Neural progenitor cell (in vitro differentiated cells): ENCODE measurements at regions not wholly inside any gene's neighbourhood (a gene's known extent, or its start where the extent isn't known, plus 50 kb on each side); places are given as distances from the start of the nearest gene placed in this dataset.
"Not testable (repeated sequence)": the region's sequence is repeated elsewhere in the genome, so short reads cannot be mapped to it uniquely, and the experiment has no call there.

ENCODE experiments used
- DNase-seq: peaks from one replicate; pipeline ENCODE4 v3.0.0-alpha.2; 2016; ENCODE audit warnings: low spot score
- H2AFZ ChIP-seq: fragments of 200-600 bp; sonication (generic); replicated peaks from 2 replicates; pipeline ENCODE4 v1.6.1; 2016; ENCODE audit warnings: antibody characterized with exemption
- H3F3A ChIP-seq: fragments of 200-600 bp; sonication (generic); 2 replicates; pipeline ENCODE4 v1.6.1; 2016; ENCODE audit warnings: antibody characterized with exemption, low read depth
- H3K27ac ChIP-seq: fragments of 200-600 bp; sonication (generic); 2 replicates; pipeline ENCODE4 v1.5.1; 2016; ENCODE audit warnings: mild to moderate bottlenecking
- H3K27me3 ChIP-seq: fragments of 200-600 bp; sonication (generic); 2 replicates; pipeline ENCODE4 v1.6.1; 2016; ENCODE audit warnings: mild to moderate bottlenecking, moderate library complexity
- H3K36me3 ChIP-seq: fragments of 200-600 bp; sonication (generic); 2 replicates; pipeline ENCODE4 v1.5.1; 2016
- H3K4me1 ChIP-seq: fragments of 200-600 bp; sonication (generic); 2 replicates; pipeline ENCODE4 v1.6.1; 2016; ENCODE audit warnings: mixed run types
- H3K4me2 ChIP-seq: fragments of 200-600 bp; sonication (generic); 2 replicates; pipeline ENCODE4 v1.6.1; 2016
- H3K4me3 ChIP-seq: fragments of 200-600 bp; sonication (generic); 2 replicates; pipeline ENCODE4 v1.5.1; 2016
- H3K79me2 ChIP-seq: fragments of 200-600 bp; sonication (generic); 2 replicates; pipeline ENCODE4 v1.6.1; 2016; ENCODE audit warnings: low read depth
- H3K9ac ChIP-seq: fragments of 200-600 bp; sonication (generic); 2 replicates; pipeline ENCODE4 v1.6.1; 2016
- H3K9me3 ChIP-seq: fragments of 200-600 bp; sonication (generic); 2 replicates; pipeline ENCODE4 v1.5.1; 2016; ENCODE audit warnings: low read depth
- H4K20me1 ChIP-seq: fragments of 200-600 bp; sonication (generic); 2 replicates; pipeline ENCODE4 v1.6.1; 2016; ENCODE audit warnings: low read depth
- H3K27ac Mint-ChIP-seq: 3 replicates; pipeline ENCODE4 v1.8.0; 2021; ENCODE audit warnings: mixed read lengths
- H3K27me3 Mint-ChIP-seq: 2 replicates; pipeline ENCODE4 v1.8.0; 2022; ENCODE audit warnings: low read depth, mild to moderate bottlenecking, inconsistent platforms, moderate library complexity, mixed read lengths; ENCODE audit not compliant: insufficient read depth
- H3K36me3 Mint-ChIP-seq: 3 replicates; pipeline ENCODE4 v1.8.0; 2021; ENCODE audit warnings: mixed read lengths
- H3K4me1 Mint-ChIP-seq: 3 replicates; pipeline ENCODE4 v1.8.0; 2021; ENCODE audit warnings: mixed read lengths
- H3K4me3 Mint-ChIP-seq: 3 replicates; pipeline ENCODE4 v1.8.0; 2021; ENCODE audit warnings: mild to moderate bottlenecking, moderate library complexity, mixed read lengths
- H3K9me3 Mint-ChIP-seq: 3 replicates; pipeline ENCODE4 v1.8.0; 2020; ENCODE audit warnings: mixed read lengths
- EZH2 ChIP-seq: fragments of 200-600 bp; sonication (generic); IDR thresholded peaks from 2 replicates; pipeline ENCODE4 v1.6.1; 2017; ENCODE audit warnings: antibody characterized with exemption, mild to moderate bottlenecking, moderate library complexity
- EZH2phosphoT487 ChIP-seq: fragments of 200-600 bp; sonication (generic); IDR thresholded peaks from 2 replicates; pipeline ENCODE4 v1.6.1; 2017; ENCODE audit warnings: antibody characterized with exemption
- TF ChIP-seq, protein P1 (sequence below): fragments of 200-600 bp; sonication (generic); IDR thresholded peaks from 2 replicates; pipeline ENCODE4 v1.5.1; 2017; ENCODE audit warnings: antibody characterized with exemption, mild to moderate bottlenecking

- Histone ChIP-seq H3K4me2 (no peak overlapping the region), H3K27ac (no peak overlapping the region), H3K4me1 (no peaks in the 10 kb centered on the region), H3K9ac (no peak overlapping the region), H3K27me3 (no peaks in the 10 kb centered on the region), H2AFZ (no peak overlapping the region), H3K9me3 (no peaks in the 10 kb centered on the region), H4K20me1 (no peaks in the 10 kb centered on the region), H3K4me3 (no peak overlapping the region), H3F3A (no peaks in the 10 kb centered on the region), H3K79me2 (no peaks in the 10 kb centered on the region), H3K36me3 (no peaks in the 10 kb centered on the region)
- no peak for DNase-seq
- H3K4me1 Mint-ChIP-seq: peaks cover 7% of the 10 kb centered on the region
- H3K4me3 Mint-ChIP-seq: no peak overlapping the region
- H3K36me3 Mint-ChIP-seq: no peaks in the 10 kb centered on the region
- TF ChIP-seq EZH2 (no peak), EZH2phosphoT487 (no peak)
- TF ChIP-seq, protein P1, sequence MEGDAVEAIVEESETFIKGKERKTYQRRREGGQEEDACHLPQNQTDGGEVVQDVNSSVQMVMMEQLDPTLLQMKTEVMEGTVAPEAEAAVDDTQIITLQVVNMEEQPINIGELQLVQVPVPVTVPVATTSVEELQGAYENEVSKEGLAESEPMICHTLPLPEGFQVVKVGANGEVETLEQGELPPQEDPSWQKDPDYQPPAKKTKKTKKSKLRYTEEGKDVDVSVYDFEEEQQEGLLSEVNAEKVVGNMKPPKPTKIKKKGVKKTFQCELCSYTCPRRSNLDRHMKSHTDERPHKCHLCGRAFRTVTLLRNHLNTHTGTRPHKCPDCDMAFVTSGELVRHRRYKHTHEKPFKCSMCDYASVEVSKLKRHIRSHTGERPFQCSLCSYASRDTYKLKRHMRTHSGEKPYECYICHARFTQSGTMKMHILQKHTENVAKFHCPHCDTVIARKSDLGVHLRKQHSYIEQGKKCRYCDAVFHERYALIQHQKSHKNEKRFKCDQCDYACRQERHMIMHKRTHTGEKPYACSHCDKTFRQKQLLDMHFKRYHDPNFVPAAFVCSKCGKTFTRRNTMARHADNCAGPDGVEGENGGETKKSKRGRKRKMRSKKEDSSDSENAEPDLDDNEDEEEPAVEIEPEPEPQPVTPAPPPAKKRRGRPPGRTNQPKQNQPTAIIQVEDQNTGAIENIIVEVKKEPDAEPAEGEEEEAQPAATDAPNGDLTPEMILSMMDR: no peak
- peaks cover 2% of the 10 kb centered on the region for H3K27me3 Mint-ChIP-seq
- no peak overlapping the region for H3K27ac Mint-ChIP-seq
- no peaks in the 10 kb centered on the region for H3K9me3 Mint-ChIP-seq
These were observed 412.1 kb downstream of the ADAM29 start for GRCh38 chr4:175330236-175330635.

GRCh38 chr4:175330652-175331051 lies 412.5 kb downstream of the ADAM29 start:
- H3K9me3 Mint-ChIP-seq: no peaks in the 10 kb centered on the region
- peaks cover 7% of the 10 kb centered on the region for H3K4me1 Mint-ChIP-seq
- H3K27ac Mint-ChIP-seq: no peak overlapping the region
- H3K4me3 Mint-ChIP-seq: no peak overlapping the region
- Histone ChIP-seq H4K20me1 (no peaks in the 10 kb centered on the region), H3K9me3 (no peaks in the 10 kb centered on the region), H3K27me3 (no peaks in the 10 kb centered on the region), H3K4me3 (no peak overlapping the region), H3K4me1 (no peaks in the 10 kb centered on the region), H3K36me3 (no peaks in the 10 kb centered on the region), H3K79me2 (no peaks in the 10 kb centered on the region), H3F3A (no peaks in the 10 kb centered on the region), H3K4me2 (no peak overlapping the region), H3K27ac (no peak overlapping the region), H2AFZ (no peak overlapping the region), H3K9ac (no peak overlapping the region)
- H3K36me3 Mint-ChIP-seq: no peaks in the 10 kb centered on the region
- no peak for DNase-seq
- H3K27me3 Mint-ChIP-seq: no peaks in the 10 kb centered on the region
- TF ChIP-seq, protein P1: no peak
- TF ChIP-seq EZH2: no peak

GRCh38 chr4:175335331-175335730 lies 417.2 kb downstream of the ADAM29 start:
- no peaks in the 10 kb centered on the region for H3K27me3 Mint-ChIP-seq
- Histone ChIP-seq H3K4me2 (no peak overlapping the region), H3K9ac (no peak overlapping the region), H3F3A (no peaks in the 10 kb centered on the region), H3K9me3 (no peaks in the 10 kb centered on the region), H3K27ac (no peak overlapping the region), H3K4me1 (no peaks in the 10 kb centered on the region), H3K79me2 (no peaks in the 10 kb centered on the region), H3K27me3 (no peaks in the 10 kb centered on the region), H3K4me3 (no peak overlapping the region), H4K20me1 (no peaks in the 10 kb centered on the region), H2AFZ (no peak overlapping the region), H3K36me3 (no peaks in the 10 kb centered on the region)
- no peaks in the 10 kb centered on the region for H3K4me1 Mint-ChIP-seq
- no peak for DNase-seq
- H3K9me3 Mint-ChIP-seq: no peaks in the 10 kb centered on the region
- H3K27ac Mint-ChIP-seq: no peak overlapping the region
- no peaks in the 10 kb centered on the region for H3K36me3 Mint-ChIP-seq
- H3K4me3 Mint-ChIP-seq: no peak overlapping the region
- TF ChIP-seq, protein P1: no peak
- TF ChIP-seq EZH2phosphoT487 (no peak), EZH2 (no peak)

DNA sequence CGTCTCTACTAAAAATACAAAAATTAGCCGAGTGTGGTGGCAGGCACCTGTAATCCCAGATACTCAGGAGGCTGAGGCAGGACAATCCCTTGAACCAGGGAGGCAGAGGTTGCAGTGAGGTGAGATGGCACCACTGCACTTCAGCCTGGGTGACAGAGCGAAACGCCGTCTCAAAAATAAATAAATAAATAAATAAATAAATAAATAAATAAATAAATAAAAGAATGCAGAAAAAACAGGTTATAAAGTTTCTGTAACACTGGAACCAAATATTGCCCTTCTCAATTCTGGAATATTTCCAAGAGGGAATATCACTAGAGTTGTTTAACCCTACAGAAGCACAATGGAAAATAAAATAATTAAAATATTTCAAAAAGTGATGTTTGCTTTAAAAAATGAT lies 418.4 kb downstream of the ADAM29 start:
- H3K36me3 Mint-ChIP-seq, H3K27ac ChIP-seq, H2AFZ ChIP-seq, H3K9ac ChIP-seq, H3K79me2 ChIP-seq, H4K20me1 ChIP-seq, H3K9me3 ChIP-seq, H3K4me1 Mint-ChIP-seq, H3K4me3 ChIP-seq, H3K36me3 ChIP-seq, H3K27me3 Mint-ChIP-seq, H3K4me2 ChIP-seq, H3K4me3 Mint-ChIP-seq, H3K27ac Mint-ChIP-seq, H3K4me1 ChIP-seq, H3K27me3 ChIP-seq, H3K9me3 Mint-ChIP-seq, DNase-seq, H3F3A ChIP-seq: not testable (repeated sequence)
